ENCODE measurements at regions not wholly inside any gene's neighbourhood (a gene's known extent, or its start where the extent isn't known, plus 50 kb on each side); places are given as distances from the start of the nearest gene placed in this dataset.

- no peaks in the 10 kb centered on the region for H3K9me3 Mint-ChIP-seq
- H3K36me3 Mint-ChIP-seq (ENCODE audit: low read depth) = no peaks in the 10 kb centered on the region
- peaks cover 24% of the 10 kb centered on the region for H3K27me3 Mint-ChIP-seq (ENCODE audit: low read depth)
- H3K27ac Mint-ChIP-seq = no peak overlapping the region
- H3K4me1 Mint-ChIP-seq (ENCODE audit: low read depth) = no peaks in the 10 kb centered on the region
- H3K4me3 Mint-ChIP-seq = no peak overlapping the region
These were observed 83.0 kb upstream of the FAR2 start for GRCh38 chr12:29066011-29066588.

GRCh38 chr12:29067430-29067829 lies 81.6 kb upstream of the FAR2 start:
- no peaks in the 10 kb centered on the region for H3K4me1 Mint-ChIP-seq (ENCODE audit: low read depth)
- no peaks in the 10 kb centered on the region for H3K36me3 Mint-ChIP-seq (ENCODE audit: low read depth)
- H3K27ac Mint-ChIP-seq = no peak overlapping the region
- H3K9me3 Mint-ChIP-seq = no peaks in the 10 kb centered on the region
- H3K27me3 Mint-ChIP-seq (ENCODE audit: low read depth) = peaks cover 23% of the 10 kb centered on the region
- no peak overlapping the region for H3K4me3 Mint-ChIP-seq

GRCh38 chr12:29070309-29070708 lies 78.8 kb upstream of the FAR2 start:
- no peaks in the 10 kb centered on the region for H3K9me3 Mint-ChIP-seq
- no peak overlapping the region for H3K4me3 Mint-ChIP-seq
- peaks cover 32% of the 10 kb centered on the region for H3K27me3 Mint-ChIP-seq (ENCODE audit: low read depth)
- no peaks in the 10 kb centered on the region for H3K36me3 Mint-ChIP-seq (ENCODE audit: low read depth)
- no peaks in the 10 kb centered on the region for H3K4me1 Mint-ChIP-seq (ENCODE audit: low read depth)
- H3K27ac Mint-ChIP-seq = no peak overlapping the region

- Mint-ChIP-seq H3K4me3 (no peak overlapping the region), H3K36me3 (ENCODE audit: low read depth) (no peaks in the 10 kb centered on the region), H3K9me3 (no peaks in the 10 kb centered on the region), H3K27ac (no peak overlapping the region), H3K4me1 (ENCODE audit: low read depth) (no peaks in the 10 kb centered on the region), H3K27me3 (ENCODE audit: low read depth) (peaks cover 35% of the 10 kb centered on the region)
These were observed 78.0 kb upstream of the FAR2 start for GRCh38 chr12:29071099-29071498.

GRCh38 chr12:29072631-29073030 lies 76.4 kb upstream of the FAR2 start:
- peaks cover 41% of the 10 kb centered on the region for H3K27me3 Mint-ChIP-seq (ENCODE audit: low read depth)
- no peak overlapping the region for H3K4me3 Mint-ChIP-seq
- no peaks in the 10 kb centered on the region for H3K36me3 Mint-ChIP-seq (ENCODE audit: low read depth)
- no peak overlapping the region for H3K27ac Mint-ChIP-seq
- no peaks in the 10 kb centered on the region for H3K4me1 Mint-ChIP-seq (ENCODE audit: low read depth)
- no peaks in the 10 kb centered on the region for H3K9me3 Mint-ChIP-seq

- H3K4me3 Mint-ChIP-seq = no peak overlapping the region
- H3K27me3 Mint-ChIP-seq (ENCODE audit: low read depth) = peaks cover 41% of the 10 kb centered on the region
- no peaks in the 10 kb centered on the region for H3K9me3 Mint-ChIP-seq
- no peak overlapping the region for H3K27ac Mint-ChIP-seq
- H3K4me1 Mint-ChIP-seq (ENCODE audit: low read depth) = no peaks in the 10 kb centered on the region
- H3K36me3 Mint-ChIP-seq (ENCODE audit: low read depth) = no peaks in the 10 kb centered on the region
These were observed 75.3 kb upstream of the FAR2 start for GRCh38 chr12:29073631-29074239.

GRCh38 chr12:29081101-29081500 lies 68.0 kb upstream of the FAR2 start:
- H3K9me3 Mint-ChIP-seq = no peaks in the 10 kb centered on the region
- H3K4me3 Mint-ChIP-seq = no peak overlapping the region
- no peak overlapping the region for H3K27ac Mint-ChIP-seq
- H3K4me1 Mint-ChIP-seq (ENCODE audit: low read depth) = no peaks in the 10 kb centered on the region
- peaks cover 57% of the 10 kb centered on the region for H3K27me3 Mint-ChIP-seq (ENCODE audit: low read depth)
- H3K36me3 Mint-ChIP-seq (ENCODE audit: low read depth) = no peaks in the 10 kb centered on the region

GRCh38 chr12:29082522-29082921 lies 66.6 kb upstream of the FAR2 start:
- Mint-ChIP-seq H3K4me3 (no peak overlapping the region), H3K27ac (no peak overlapping the region), H3K36me3 (ENCODE audit: low read depth) (no peaks in the 10 kb centered on the region), H3K27me3 (ENCODE audit: low read depth) (peaks cover 56% of the 10 kb centered on the region), H3K9me3 (no peaks in the 10 kb centered on the region), H3K4me1 (ENCODE audit: low read depth) (peaks cover 2% of the 10 kb centered on the region)

GRCh38 chr12:29086325-29087271 lies 62.5 kb upstream of the FAR2 start:
- Mint-ChIP-seq H3K27ac (no peak overlapping the region), H3K36me3 (ENCODE audit: low read depth) (no peaks in the 10 kb centered on the region), H3K4me1 (ENCODE audit: low read depth) (peaks cover 2% of the 10 kb centered on the region), H3K4me3 (no peak overlapping the region), H3K27me3 (ENCODE audit: low read depth) (peaks cover 58% of the 10 kb centered on the region), H3K9me3 (peaks cover under 1% of the 10 kb centered on the region)

- H3K36me3 Mint-ChIP-seq (ENCODE audit: low read depth) = no peaks in the 10 kb centered on the region
- H3K27ac Mint-ChIP-seq = no peak overlapping the region
- H3K4me1 Mint-ChIP-seq (ENCODE audit: low read depth) = peaks cover 2% of the 10 kb centered on the region
- H3K4me3 Mint-ChIP-seq = no peak overlapping the region
- peaks cover 6% of the 10 kb centered on the region for H3K9me3 Mint-ChIP-seq
- H3K27me3 Mint-ChIP-seq (ENCODE audit: low read depth) = peaks cover 44% of the 10 kb centered on the region
These were observed 60.4 kb upstream of the FAR2 start for GRCh38 chr12:29088611-29089219.
